Epithelial cell of proximal tubule (primary cell): ENCODE measurements at regions not wholly inside any gene's neighbourhood (a gene's known extent, or its start where the extent isn't known, plus 50 kb on each side); places are given as distances from the start of the nearest gene placed in this dataset.

ENCODE experiments used
- DNase-seq: peaks from one replicate; pipeline ENCODE4 v3.0.0-alpha.2; 2011; ENCODE audit warnings: low read depth
- H3K4me3 ChIP-seq: 2 replicates; pipeline ENCODE4 v1.5.1; 2011; ENCODE audit warnings: low read depth, mild to moderate bottlenecking, low read length
- TF ChIP-seq, protein P1 (sequence below): conservative IDR thresholded peaks from 2 replicates; pipeline ENCODE4 v1.5.1; 2012; ENCODE audit warnings: low read depth, mild to moderate bottlenecking, low read length

- no peak for DNase-seq
- TF ChIP-seq, protein P1, sequence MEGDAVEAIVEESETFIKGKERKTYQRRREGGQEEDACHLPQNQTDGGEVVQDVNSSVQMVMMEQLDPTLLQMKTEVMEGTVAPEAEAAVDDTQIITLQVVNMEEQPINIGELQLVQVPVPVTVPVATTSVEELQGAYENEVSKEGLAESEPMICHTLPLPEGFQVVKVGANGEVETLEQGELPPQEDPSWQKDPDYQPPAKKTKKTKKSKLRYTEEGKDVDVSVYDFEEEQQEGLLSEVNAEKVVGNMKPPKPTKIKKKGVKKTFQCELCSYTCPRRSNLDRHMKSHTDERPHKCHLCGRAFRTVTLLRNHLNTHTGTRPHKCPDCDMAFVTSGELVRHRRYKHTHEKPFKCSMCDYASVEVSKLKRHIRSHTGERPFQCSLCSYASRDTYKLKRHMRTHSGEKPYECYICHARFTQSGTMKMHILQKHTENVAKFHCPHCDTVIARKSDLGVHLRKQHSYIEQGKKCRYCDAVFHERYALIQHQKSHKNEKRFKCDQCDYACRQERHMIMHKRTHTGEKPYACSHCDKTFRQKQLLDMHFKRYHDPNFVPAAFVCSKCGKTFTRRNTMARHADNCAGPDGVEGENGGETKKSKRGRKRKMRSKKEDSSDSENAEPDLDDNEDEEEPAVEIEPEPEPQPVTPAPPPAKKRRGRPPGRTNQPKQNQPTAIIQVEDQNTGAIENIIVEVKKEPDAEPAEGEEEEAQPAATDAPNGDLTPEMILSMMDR, result no peak
These were observed 96.2 kb upstream of the CNR1 start for GRCh38 chr6:88262332-88262731.

DNA sequence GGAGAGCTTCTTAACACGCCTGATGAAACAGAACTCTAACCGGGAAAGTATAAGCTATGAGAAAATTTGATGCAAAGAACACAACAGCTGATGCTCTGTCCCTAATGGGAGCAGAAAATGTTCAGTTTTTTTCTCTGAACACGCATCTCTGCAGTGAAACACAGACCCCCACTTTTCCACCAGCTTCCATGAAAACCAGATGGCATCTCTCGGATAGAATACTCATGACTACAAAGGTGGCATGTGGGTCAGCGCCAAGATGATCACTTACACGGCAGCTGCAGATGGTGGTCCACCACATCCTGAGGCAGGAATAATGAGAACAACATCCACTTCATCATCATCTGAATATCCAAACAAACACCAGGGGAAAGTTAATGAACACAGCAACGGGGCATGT lies 85.2 kb upstream of the CNR1 start:
- H3K4me3 ChIP-seq, result no peak overlapping the region
- DNase-seq, result no peak
- TF ChIP-seq, protein P1, result no peak

More at GRCh38 chr6:88262332-88262731, 96.2 kb upstream of the CNR1 start:
- H3K4me3 ChIP-seq, result no peak overlapping the region

- no peak for DNase-seq
- TF ChIP-seq, protein P1, result no peak
- no peak overlapping the region for H3K4me3 ChIP-seq
These were observed 82.7 kb upstream of the CNR1 start for GRCh38 chr6:88248709-88249321.

DNA sequence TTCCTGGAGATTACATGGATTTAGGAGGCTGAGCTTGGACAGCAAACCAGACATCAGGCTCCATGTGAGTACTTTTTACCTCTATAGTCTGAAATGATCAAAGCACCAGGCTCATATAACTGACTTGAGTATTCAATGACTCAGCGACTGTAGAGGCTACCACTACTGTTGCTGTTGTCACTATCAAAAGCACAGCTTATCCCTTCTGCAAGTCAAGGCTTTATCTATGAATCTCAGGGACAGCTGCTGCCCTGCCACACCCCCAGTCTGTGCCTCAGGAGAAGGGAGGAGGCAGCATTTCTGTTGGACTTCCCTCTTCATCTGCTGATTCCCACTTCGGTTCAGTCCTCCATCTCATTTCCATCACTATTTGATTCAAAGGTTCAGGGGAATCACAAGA lies 80.5 kb upstream of the CNR1 start:
- DNase-seq, result no peak

DNA sequence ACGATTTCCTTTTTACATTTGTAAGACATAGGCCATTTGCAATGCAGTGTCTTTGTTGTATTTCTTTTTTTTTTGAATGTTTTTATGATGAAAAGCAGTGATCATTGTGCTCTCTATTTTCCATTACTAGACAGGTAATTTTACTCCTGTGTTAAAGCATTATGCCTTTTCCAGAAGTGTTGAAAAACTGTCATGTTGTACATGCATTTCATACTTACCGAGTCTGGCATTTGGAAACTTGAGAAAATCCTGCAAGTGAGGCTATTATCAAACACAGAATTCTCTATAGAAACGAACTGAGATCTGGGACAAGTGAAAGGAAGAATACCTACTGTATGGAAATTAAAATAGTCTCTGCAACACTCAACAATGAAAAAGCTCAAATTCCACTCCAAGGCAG lies 78.6 kb upstream of the CNR1 start:
- no peak for DNase-seq
- TF ChIP-seq, protein P1, result no peak
- H3K4me3 ChIP-seq, result no peak overlapping the region

More for the DNA sequence above, 80.5 kb upstream of the CNR1 start:
- TF ChIP-seq, protein P1, result no peak
- H3K4me3 ChIP-seq, result no peak overlapping the region

DNA sequence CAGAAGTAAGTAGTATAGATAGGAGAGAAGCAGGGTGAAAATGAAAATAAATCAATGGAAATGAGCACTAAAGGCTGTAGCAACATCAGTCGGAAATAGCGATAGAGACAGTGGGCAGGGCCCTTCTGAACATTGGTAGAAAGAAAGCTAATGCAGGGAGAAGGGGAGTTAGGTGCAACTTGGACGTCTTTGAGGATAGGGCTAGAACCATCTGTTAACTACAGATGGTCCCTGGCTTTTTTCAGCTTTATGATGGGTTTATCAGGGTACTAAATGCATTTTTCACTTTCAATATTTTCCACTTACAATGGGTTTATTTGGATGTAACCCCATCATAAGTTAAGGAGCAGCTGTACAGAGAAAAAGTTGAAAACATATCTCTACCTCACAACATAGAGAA lies 72.8 kb upstream of the CNR1 start:
- no peak overlapping the region for H3K4me3 ChIP-seq
- DNase-seq, result no peak
- TF ChIP-seq, protein P1, result no peak

GRCh38 chr6:88238065-88238464 lies 71.9 kb upstream of the CNR1 start:
- no peak overlapping the region for H3K4me3 ChIP-seq
- TF ChIP-seq, protein P1, result peak; percentile 73
- DNase-seq, result no peak
